ENCODE measurements at regions not wholly inside any gene's neighbourhood (a gene's known extent, or its start where the extent isn't known, plus 50 kb on each side); places are given as distances from the start of the nearest gene placed in this dataset.

DNA sequence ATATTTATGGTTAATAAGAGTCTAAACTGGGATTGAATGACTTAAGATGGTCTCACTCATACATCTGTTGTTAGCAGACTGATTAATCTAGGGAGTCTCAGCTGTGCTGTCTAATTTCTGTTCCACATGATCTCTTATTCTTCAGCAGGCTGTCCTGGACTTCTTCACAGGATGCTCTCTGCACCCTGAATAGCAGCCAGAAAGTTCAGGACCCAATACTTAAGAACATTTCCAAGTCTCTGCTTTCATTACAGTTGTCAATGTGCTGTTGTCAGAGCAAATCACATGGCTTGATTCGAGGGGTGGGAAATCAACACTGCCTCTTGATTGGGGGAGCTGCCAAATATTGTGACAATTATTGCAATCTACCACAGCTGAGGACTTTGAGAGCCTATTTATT, 627.1 kb upstream of the SLC8A1 start:
- DNase-seq, result no peak

DNA sequence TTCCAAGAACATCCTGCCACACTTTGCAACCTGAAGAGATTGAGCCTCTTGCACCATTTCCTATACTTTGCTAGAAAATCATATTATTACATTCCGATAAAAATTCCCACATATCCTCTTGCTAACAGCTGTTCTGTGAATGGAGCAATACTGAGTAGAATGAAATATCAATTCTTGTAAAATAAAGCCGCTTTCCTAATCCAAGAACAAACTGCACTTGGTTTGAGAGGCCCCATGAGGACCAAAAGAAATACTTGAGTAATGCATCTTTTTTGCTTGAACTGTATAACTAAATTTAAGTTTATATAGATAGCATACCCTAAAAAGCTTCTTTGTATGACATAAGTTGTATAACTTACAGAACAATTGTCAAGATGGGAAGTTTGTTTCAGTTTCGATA, 632.4 kb upstream of the SLC8A1 start:
- no peak for DNase-seq

DNA sequence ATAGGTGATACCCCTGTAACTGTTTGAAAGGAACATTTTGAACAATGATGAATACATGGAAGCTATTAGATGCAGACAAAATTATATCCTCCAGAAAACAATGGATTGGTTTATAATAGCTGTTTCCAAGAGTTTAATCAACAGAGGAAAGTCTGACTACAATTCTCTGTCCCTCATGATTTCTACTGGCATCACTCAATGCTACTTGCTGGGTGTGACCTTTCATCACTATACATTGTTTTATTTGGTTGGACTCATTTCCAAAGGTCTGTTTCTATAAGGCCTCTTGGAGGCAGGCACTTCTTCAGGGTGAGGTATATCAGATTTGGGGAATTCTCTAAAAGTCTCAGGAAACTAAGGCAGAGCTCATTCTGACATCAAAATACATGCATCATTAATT, 636.1 kb upstream of the SLC8A1 start:
- DNase-seq, result no peak

DNA sequence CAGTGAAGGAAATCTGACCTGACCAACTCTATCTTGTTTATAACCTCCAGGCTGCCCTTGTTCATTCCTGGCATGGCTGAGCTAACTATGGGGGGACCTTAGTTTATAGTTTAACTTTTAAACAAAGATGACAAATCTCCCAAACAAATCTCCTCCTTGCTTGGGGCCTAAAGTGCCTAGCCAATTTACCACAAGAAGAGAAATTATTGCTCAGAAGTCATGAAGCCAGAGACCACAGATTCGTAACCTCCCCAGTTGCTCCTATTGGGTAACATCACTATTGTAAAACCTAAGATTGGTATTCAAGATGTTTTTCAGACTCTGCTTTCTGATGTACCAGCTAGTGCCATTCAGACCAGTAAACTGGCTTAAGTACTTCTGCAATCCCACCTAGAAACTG, 649.4 kb upstream of the SLC8A1 start:
- no peak for DNase-seq

DNA sequence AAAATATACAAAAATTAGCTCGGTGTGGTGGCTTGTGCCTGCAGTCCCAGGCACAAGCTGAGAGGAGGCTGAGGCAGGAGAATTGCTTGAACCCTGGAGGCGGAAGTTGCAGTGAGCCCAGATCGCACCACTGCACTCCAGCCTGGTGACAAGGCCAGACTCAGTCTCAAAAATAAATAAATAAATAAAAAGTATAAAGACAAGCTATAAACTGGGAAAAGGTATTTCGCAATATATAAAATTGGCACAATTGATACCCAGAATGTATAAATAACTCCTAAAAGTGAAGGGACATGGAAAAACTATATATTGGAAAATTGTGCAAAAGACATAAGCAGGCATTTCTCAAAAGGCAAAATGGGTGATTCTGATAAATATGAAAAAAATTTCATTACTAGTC, 657.9 kb upstream of the SLC8A1 start:
- DNase-seq, result no peak

- DNase-seq, result no peak
These were observed 660.1 kb upstream of the SLC8A1 start for GRCh38 chr2:41111836-41112627.

GRCh38 chr2:41116106-41116797, 664.4 kb upstream of the SLC8A1 start:
- DNase-seq, result no peak

DNA sequence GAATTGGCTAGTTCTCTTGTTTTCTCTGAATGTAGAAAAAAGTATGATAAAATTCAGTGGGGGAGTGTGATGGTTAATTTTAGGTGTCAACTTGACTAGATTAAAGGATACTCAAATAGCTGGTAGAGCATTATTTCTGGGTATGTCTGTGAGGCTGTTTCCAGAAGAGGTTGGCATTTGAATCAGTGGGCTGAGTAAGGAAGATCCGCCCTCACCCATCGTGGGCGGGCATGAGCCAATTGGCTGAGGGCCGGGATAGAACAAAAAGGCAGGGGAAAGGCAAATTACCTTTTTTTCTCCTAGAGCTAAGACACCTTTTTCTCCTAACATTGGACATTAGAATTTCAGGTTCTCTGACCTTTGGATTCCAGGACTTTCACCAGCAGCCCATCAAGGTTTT, 667.6 kb upstream of the SLC8A1 start:
- DNase-seq, result no peak

DNA sequence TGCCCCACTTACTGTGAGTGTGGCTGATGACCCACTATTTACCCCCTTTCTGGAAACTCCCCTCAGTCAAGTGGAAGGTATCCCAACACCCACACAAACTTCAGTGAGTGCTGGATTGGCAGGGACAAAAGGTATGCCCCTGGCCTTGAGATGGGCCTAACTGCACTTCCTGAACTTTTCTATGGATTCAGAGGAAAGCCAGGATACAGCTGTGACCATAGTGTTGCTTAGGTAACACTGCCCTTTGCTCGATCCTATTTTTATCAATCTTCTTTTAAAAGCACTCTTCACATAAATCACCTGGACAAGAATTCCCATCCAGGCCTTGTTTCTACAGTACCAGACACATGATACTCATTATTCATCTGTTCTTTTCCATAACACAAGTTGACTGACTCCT, 671.5 kb upstream of the SLC8A1 start:
- DNase-seq, result peak; percentile 28

GRCh38 chr2:41127351-41127750, 675.5 kb upstream of the SLC8A1 start:
- no peak for DNase-seq

GRCh38 chr2:41129988-41130387, 678.1 kb upstream of the SLC8A1 start:
- no peak for DNase-seq

DNA sequence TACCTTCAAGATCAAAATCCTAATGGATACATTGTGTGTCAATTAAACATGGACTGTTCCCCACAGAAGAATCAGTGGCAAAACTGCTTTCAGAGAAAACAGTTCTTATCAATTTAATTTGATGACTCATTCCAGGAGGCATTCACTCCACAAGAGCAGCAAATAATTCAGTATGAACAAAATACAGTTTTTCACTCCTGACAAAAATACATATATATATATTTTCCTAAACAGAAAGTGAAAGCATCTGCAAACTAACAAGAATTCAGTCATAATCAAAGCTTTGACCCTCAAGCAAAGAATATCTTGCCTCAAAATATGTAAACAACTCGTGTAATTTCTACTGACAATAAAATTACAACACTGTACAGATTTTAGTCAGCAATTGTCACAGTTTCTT, 685.1 kb upstream of the SLC8A1 start:
- no peak for DNase-seq

DNA sequence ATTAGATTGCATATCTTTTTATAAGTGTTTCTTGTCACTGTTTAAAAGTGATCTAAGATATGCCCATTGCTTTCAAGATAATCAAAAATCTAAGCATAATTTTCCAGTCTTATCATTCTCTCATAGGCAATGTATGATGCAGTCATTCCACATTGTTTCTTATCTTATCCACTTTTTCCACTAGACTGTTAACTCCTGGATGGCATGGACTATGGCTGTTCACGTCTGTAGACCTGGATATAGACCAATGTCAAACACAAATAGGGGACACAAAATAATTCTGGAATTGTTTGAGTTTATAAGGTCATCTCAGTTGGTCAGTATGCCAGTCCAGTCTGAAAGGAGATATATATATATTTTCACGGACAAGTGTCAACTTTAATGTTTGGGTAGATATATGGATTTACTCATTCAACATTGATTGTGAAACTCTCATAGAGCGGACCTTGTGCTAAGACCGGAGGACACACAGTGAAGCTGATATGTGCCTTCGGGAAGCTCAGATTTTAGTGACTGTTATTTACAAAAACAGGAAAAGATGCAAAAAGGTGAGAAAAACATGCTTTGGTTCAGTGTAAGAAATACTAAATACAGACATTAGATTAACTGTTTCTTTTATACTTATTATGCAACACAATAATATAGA, 689.4 kb upstream of the SLC8A1 start:
- no peak for DNase-seq

DNA sequence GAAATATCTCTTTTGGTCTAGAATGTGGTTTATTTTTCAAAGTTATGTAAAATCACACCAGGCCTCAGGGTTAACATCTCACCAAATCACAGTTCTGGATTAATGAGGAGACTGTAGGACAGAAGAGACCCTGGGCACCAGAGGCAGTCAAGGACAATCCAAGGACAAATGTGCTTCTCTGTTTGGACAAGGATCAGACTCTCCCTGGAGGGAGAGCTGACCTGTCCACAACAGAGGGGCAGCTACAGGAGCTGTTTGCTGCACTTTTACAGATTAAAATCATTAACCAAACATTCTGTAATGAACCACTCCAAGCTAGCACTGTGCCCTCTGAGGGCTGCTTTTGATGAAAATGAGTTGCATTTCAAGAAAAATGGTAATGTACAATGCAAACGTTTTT, 690.6 kb upstream of the SLC8A1 start:
- DNase-seq, result no peak

DNA sequence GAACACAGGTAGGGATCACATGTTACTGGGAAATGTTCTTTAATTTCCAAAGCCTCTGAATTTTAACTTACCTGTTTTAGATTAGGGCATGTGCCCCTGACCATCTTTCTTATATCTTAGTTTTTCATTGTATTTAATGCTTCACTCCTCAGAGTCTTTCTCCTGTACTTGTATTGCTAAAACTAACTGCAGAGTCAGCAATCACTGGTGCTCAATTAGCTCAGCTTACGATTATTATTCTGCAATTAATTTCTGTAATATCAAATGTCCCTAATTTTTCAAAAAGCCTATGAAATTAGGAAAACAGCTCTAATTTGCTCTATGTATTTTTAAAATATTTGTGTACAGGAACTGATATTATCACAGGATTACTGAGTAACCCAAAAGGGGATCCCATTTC, 693.2 kb upstream of the SLC8A1 start:
- DNase-seq, result no peak

DNA sequence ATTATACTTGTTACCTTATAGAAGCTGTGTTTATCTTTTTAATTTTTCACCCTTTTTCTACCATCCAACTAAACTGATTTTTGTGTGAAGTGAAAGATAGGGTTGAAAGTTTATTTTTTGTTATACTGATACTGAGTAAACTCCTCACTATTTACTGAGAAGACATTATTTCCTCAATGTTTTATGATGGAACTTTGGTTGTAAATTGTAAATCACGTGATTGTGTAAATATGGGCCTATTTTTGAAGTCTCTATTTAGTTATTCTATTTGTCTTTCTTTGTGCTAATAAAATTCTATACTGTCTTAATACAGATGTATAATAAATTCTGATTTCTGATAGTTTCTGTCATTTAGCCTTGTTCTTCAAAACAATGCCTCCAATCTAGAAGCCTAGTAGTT, 697.2 kb upstream of the SLC8A1 start:
- no peak for DNase-seq

DNA sequence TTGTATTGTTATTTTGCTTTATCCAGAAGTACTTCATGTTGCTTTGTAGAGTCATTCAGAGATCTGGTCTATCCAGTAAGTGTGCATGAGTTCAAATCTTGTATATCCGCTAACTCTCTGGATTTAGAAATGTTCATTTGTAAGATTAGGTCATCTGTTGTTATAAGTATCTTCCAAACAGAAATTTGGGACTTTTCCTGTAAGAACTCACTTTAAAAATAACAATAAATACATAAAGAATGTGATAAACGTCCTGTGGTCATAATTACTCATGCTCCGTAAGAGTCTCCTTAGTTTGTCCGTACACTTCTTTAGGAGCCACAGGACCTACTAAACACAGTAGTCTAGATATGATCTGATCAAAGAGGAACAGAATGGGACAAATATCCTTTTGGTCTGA, 699.9 kb upstream of the SLC8A1 start:
- no peak for DNase-seq

- DNase-seq, result no peak
These were observed 700.4 kb upstream of the SLC8A1 start for GRCh38 chr2:41152318-41152717.

GRCh38 chr2:41160439-41160838, 708.5 kb upstream of the SLC8A1 start:
- DNase-seq, result no peak

- DNase-seq, result no peak
These were observed 715.1 kb upstream of the SLC8A1 start for GRCh38 chr2:41167014-41167413.

DNA sequence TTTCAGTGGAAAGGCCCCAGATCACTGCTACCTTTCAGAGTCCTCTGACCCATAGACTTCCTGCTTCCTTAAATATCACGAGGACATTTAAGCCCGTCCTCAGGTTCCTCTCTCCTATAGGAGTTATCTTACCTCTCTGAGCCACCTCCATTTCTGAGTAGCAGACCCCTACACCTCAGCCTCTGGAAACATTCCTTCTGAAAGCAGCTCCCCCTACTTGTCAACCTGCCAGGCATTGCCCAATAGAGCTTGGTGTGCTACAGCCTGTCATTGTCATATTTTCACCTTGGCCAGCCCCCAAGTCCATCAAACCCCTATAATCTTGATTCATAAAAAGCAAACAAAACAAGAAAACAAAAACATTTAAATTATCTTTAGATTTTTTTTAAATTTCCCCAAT, 717.9 kb upstream of the SLC8A1 start:
- no peak for DNase-seq

- DNase-seq, result no peak
These were observed 718.7 kb upstream of the SLC8A1 start for GRCh38 chr2:41170589-41170988.

- no peak for DNase-seq
These were observed 728.5 kb upstream of the SLC8A1 start for GRCh38 chr2:41180387-41180786.

- DNase-seq, result no peak
These were observed 731.1 kb upstream of the SLC8A1 start for GRCh38 chr2:41182961-41183360.

Data from left hindlimb (tissue), 1 donor.